Mucosa of descending colon (tissue), 3 donors: ENCODE measurements at regions not wholly inside any gene's neighbourhood (a gene's known extent, or its start where the extent isn't known, plus 50 kb on each side); places are given as distances from the start of the nearest gene placed in this dataset.

ENCODE experiments used
- ATAC-seq: fragments of 200-7000 bp; cut with Tn5 transposase; one replicate; pipeline ENCODE4 v1.9.1; 2020; ENCODE audit warnings: mild to moderate bottlenecking, moderate library complexity
- DNase-seq, 3 donors: peaks; one replicate each; pipeline ENCODE4 v3.0.0-alpha.2; 2020
- H3K36me3 ChIP-seq: fragments of 200-600 bp; one replicate; pipeline ENCODE4 v1.8.0; 2021; ENCODE audit warnings: low read depth, mild to moderate bottlenecking
- H3K4me1 ChIP-seq: fragments of 200-600 bp; one replicate; pipeline ENCODE4 v1.8.0; 2021; ENCODE audit warnings: low read depth, mild to moderate bottlenecking
- H3K4me3 ChIP-seq: fragments of 200-600 bp; one replicate; pipeline ENCODE4 v1.8.0; 2021; ENCODE audit warnings: mild to moderate bottlenecking
- H3K9me3 ChIP-seq: fragments of 200-600 bp; one replicate; pipeline ENCODE4 v1.8.0; 2021; ENCODE audit warnings: mild to moderate bottlenecking
- intact Hi-C, 2 donors: fragments of 100-400 bp; cut with DNase I in 1 of 2; cut with micrococcal nuclease in 1 of 2; formaldehyde crosslinking; loops; one replicate each; pipeline versions ENCODE4 v1.11.0 to v1.11.1; 2022; cut with DNase I, micrococcal nuclease
- TF ChIP-seq, protein P1 (sequence below): fragments of 200-600 bp; IDR thresholded peaks from one replicate; pipeline ENCODE4 v1.8.0; 2022; ENCODE audit warnings: antibody characterized with exemption, mild to moderate bottlenecking
- donor health status: DM: no; HTN: no; CAD: no; lungs with moderate emphysema.
- donor health status: DM: no; HTN: no; CAD: no.
- donor health status: DM: no; HTN: yes; CAD: no.

DNA sequence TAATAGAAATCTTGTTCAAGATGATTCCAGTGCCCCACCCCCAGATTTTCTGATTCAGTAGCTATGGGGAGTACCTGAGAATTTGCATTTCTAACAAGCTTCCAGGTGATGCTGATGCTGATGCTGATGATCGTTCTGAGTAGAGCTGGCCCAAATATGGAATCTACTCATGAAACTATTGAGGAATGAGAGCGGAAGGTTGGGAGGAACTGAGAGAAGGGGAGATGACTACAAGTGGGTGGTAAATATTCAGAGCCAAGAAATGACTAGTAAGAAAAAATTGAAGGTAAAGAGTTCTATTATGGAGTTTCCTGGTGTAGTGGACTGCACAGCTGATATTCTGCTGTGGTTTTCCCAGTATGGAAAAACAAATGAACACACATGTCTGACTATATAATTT lies 235.4 kb upstream of the FN1 start:
- TF ChIP-seq, protein P1, sequence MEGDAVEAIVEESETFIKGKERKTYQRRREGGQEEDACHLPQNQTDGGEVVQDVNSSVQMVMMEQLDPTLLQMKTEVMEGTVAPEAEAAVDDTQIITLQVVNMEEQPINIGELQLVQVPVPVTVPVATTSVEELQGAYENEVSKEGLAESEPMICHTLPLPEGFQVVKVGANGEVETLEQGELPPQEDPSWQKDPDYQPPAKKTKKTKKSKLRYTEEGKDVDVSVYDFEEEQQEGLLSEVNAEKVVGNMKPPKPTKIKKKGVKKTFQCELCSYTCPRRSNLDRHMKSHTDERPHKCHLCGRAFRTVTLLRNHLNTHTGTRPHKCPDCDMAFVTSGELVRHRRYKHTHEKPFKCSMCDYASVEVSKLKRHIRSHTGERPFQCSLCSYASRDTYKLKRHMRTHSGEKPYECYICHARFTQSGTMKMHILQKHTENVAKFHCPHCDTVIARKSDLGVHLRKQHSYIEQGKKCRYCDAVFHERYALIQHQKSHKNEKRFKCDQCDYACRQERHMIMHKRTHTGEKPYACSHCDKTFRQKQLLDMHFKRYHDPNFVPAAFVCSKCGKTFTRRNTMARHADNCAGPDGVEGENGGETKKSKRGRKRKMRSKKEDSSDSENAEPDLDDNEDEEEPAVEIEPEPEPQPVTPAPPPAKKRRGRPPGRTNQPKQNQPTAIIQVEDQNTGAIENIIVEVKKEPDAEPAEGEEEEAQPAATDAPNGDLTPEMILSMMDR: no peak
- DNase-seq (no peak), ATAC-seq (no peak)
- Histone ChIP-seq H3K4me3 (no peak overlapping the region), H3K4me1 (no peaks in the 10 kb centered on the region), H3K36me3 (no peaks in the 10 kb centered on the region), H3K9me3 (no peaks in the 10 kb centered on the region)
- intact Hi-C loops: no loop called here

DNA sequence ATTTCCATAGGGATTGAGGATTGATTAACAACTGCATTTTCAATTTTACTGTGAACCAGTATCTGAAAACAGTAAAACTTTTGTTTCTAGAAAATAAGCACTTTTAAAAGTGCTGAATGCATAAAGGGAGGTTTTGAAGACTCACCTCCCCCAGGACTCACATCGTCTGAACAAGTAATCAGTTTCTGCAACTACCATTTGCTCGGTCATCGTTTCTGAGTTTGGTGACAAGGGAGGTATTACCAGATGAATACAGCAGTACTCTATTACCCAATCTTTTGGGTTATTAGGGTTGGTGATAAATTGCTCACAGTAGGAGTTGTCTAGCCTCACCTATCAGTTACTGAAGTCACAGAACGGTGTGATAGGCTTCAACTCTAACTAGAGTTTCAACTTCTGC lies 234.5 kb upstream of the FN1 start:
- no peak for DNase-seq
- intact Hi-C loops: no loop called here
- no peak for ATAC-seq

DNA sequence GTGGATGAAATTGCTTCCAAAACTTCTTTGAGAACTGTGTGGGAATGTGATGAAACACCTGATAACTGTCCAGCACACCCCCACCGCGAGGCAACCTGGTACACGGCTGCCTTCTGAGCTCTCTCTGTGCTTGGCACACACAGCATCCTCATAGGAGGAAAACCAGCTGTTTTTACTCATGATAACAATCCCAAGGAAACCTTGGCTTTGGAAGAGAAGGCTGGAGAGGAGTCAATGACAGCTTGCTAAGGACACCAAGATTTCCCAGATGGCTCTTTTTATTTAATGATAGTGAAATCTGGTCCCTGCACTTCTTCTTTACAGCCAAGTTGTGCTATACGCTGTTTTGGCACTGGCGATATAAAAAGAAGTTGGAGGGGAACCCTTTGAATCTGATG lies 232.5 kb upstream of the FN1 start:
- intact Hi-C loops: loop anchor here in 1 of 2 donors (10.0 kb wide), 1 partner anchor 46 kb away; no protein-coding TSS in a partner anchor

More for the DNA sequence above, 234.5 kb upstream of the FN1 start:
- TF ChIP-seq, protein P1: no peak
- Histone ChIP-seq H3K9me3 (no peaks in the 10 kb centered on the region), H3K36me3 (no peaks in the 10 kb centered on the region), H3K4me1 (no peaks in the 10 kb centered on the region), H3K4me3 (no peak overlapping the region)

DNA sequence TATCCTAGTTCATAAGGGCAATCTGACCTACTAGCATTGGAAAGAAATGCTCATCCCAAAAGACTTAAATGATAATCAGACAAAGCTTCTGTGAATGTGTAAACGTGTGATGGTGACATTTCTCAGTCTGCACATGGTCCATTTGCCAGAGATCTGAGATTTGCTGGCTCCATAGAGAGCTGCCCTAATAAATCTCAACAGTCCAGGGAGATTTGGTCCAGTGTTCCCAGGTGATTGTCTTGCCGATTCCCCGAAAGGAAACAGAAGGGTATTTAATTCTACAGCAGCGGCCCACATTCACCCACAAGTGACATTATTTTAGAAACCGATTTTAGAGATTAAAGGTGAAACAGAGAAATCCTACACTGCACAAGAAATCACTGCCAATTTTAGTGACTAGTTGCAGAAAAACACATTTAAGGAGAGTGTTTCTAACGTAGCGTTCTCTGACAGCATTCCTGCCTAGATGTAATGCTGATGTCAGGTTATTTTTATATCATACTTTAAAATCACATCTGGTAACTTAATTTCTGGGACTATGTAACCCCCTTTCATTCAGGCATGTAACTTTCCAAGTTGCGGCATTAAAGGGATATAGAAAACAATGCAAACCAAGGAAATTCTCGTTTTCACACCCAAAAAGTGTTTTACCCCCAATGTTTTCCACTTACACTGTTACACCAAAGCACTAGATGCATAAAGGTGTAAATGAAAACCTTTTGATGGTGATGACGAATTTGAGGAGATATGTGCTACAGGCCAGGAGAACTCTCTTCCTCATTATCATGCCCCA lies 231.9 kb upstream of the FN1 start:
- no peak overlapping the region for H3K4me3 ChIP-seq
- no peaks in the 10 kb centered on the region for H3K4me1 ChIP-seq
- H3K9me3 ChIP-seq: no peaks in the 10 kb centered on the region
- intact Hi-C loops: loop anchor here in 1 of 2 donors (10.0 kb wide), 1 partner anchor 47 kb away; no protein-coding TSS in a partner anchor
- no peak for ATAC-seq
- no peak for DNase-seq
- H3K36me3 ChIP-seq: no peaks in the 10 kb centered on the region
- TF ChIP-seq, protein P1: no peak

More for the DNA sequence above, 232.5 kb upstream of the FN1 start:
- TF ChIP-seq, protein P1: no peak
- H3K36me3 ChIP-seq: no peaks in the 10 kb centered on the region
- H3K4me3 ChIP-seq: no peak overlapping the region
- H3K4me1 ChIP-seq: no peaks in the 10 kb centered on the region
- DNase-seq (no peak), ATAC-seq (no peak)
- no peaks in the 10 kb centered on the region for H3K9me3 ChIP-seq

DNA sequence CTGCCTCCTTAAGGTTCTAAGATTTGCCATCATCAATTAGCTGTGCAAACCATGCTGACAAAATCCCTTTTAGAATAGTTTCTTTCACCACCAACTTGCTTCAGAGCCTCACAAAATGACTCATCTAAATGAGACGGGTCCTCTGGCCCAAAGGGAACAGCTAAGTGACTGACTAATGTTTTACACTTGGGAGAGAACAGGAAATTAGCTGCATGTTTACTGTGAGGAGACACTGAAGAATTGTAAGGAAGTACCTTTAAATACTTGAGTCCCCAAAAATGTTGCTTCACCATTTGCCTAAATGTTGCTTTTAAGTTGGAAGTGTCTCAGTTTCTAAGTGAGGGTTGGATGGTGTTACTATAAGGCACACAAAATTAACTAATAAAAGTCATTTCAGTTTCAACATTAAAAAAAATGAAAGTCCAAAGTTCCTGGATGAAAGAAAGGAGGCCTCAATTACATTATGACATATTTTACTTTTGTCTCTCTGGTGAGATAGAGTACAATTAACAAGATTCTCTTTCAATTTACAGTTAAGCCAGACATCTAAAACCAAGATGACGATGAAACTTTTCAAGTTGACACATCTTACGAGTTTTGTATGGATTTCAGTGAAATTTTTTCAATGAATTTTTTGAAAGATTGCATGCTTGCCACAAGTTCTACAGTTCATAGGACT lies 229.1 kb upstream of the FN1 start:
- Histone ChIP-seq H3K9me3 (no peaks in the 10 kb centered on the region), H3K36me3 (no peaks in the 10 kb centered on the region), H3K4me1 (no peaks in the 10 kb centered on the region), H3K4me3 (no peak overlapping the region)
- no peak for DNase-seq
- intact Hi-C loops: loop anchor here in 1 of 2 donors (10.0 kb wide), 1 partner anchor 50 kb away; no protein-coding TSS in a partner anchor
- peak; percentile 61 for ATAC-seq
- TF ChIP-seq, protein P1: no peak
